OCI-LY7 (cell line): ENCODE measurements at regions not wholly inside any gene's neighbourhood (a gene's known extent, or its start where the extent isn't known, plus 50 kb on each side); places are given as distances from the start of the nearest gene placed in this dataset.

Source experiments
- EZH2phosphoT487 ChIP-seq: fragments of 200-600 bp; sonication (generic); IDR thresholded peaks from 2 replicates; pipeline ENCODE4 v1.6.1; 2018; ENCODE audit warnings: low read depth, borderline replicate concordance, mild to moderate bottlenecking, mixed run types, antibody characterized with exemption, low read length, moderate library complexity, mixed read lengths
- TF ChIP-seq, protein P1 (sequence below): fragments of 200-600 bp; sonication (generic); conservative IDR thresholded peaks from 2 replicates; pipeline ENCODE4 v1.5.1; 2014; ENCODE audit warnings: mild to moderate bottlenecking, antibody characterized with exemption, low read length, moderate library complexity, mixed read lengths

DNA sequence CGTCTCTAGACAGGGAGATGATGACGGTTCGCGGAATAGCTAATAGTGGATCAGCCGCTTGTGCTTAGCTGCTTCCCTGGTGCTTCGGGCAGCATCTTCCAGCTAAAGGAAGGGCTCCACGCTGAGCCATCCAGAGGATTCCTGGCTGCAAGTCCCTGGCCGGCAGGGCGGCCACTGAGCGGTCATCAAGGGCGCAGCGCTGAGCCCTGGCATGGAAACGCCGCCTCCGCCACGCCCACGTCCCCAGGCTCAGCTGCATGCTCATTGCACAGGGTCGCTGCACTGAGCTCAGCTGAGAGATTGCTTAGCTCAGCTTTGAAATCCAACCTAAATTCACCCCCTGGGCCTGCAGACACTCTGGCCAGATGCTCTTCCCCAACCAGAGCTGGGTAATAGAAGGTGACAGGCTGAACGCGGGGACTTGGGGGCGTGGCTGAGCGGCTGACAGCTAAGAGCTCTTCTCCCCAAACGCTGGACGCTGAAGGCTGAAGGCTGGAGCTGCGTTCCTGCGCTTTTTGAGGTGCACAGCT, 118.2 kb upstream of the KIT start:
- TF ChIP-seq, protein P1, sequence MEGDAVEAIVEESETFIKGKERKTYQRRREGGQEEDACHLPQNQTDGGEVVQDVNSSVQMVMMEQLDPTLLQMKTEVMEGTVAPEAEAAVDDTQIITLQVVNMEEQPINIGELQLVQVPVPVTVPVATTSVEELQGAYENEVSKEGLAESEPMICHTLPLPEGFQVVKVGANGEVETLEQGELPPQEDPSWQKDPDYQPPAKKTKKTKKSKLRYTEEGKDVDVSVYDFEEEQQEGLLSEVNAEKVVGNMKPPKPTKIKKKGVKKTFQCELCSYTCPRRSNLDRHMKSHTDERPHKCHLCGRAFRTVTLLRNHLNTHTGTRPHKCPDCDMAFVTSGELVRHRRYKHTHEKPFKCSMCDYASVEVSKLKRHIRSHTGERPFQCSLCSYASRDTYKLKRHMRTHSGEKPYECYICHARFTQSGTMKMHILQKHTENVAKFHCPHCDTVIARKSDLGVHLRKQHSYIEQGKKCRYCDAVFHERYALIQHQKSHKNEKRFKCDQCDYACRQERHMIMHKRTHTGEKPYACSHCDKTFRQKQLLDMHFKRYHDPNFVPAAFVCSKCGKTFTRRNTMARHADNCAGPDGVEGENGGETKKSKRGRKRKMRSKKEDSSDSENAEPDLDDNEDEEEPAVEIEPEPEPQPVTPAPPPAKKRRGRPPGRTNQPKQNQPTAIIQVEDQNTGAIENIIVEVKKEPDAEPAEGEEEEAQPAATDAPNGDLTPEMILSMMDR: no peak
- TF ChIP-seq EZH2phosphoT487: no peak
